ENCODE measurements at regions not wholly inside any gene's neighbourhood (a gene's known extent, or its start where the extent isn't known, plus 50 kb on each side); places are given as distances from the start of the nearest gene placed in this dataset.

- Histone ChIP-seq H3K4me1 (ENCODE audit: control insufficient read depth in 1 of 2, insufficient read depth in 2 of 2, low read depth in 1 of 2, low read length in 1 of 2) (peaks cover 0 to 5% of the 10 kb centered on the region in 2 experiments; a peak in 2 of 4 replicates), H3K27me3 (ENCODE audit: insufficient read depth) (no peaks in the 10 kb centered on the region), H3K27ac (ENCODE audit: low read depth in 2 of 2, low read length in 1 of 2) (no peak overlapping the region), H2AFZ (ENCODE audit: low read depth) (no peak overlapping the region), H3K9me3 (no peaks in the 10 kb centered on the region), H4K20me1 (ENCODE audit: insufficient read depth) (no peaks in the 10 kb centered on the region), H3K79me2 (ENCODE audit: insufficient read depth) (no peaks in the 10 kb centered on the region), H3K36me3 (replicated peaks in 1 of 2; ENCODE audit: control insufficient read depth in 1 of 2, insufficient read depth in 2 of 2, low read length in 1 of 2) (no peaks in the 10 kb centered on the region), H3K9ac (no peak overlapping the region), H3K4me2 (no peak overlapping the region), H3F3A (replicated peaks; ENCODE audit: insufficient read depth) (no peaks in the 10 kb centered on the region), H3K9me2 (no peaks in the 10 kb centered on the region), H3K4me3 (ENCODE audit: low read depth in 2 of 2, low read length in 1 of 2) (no peak overlapping the region)
- no peak for DNase-seq
- ChIA-PET CTCF (interaction anchor here (0.6 kb wide), 1 partner anchor 1547 kb away, joined by 3 read pairs; no protein-coding TSS in a partner anchor), POLR2A (interaction anchor here (0.6 kb wide), 1 partner anchor 147 kb away, joined by 3 read pairs; no protein-coding TSS in a partner anchor)
- TF ChIP-seq IRF3 (IDR thresholded peaks at IDR 0.05; ENCODE audit: low read depth, low read length) (no peak), MXI1 (IDR thresholded peaks at IDR 0.05; ENCODE audit: low read depth, low read length) (no peak), FOXJ3 (CRISPR knock-in tag; IDR thresholded peaks at IDR 0.05) (no peak), JUND (IDR thresholded peaks at IDR 0.05) (no peak), USF1 (IDR thresholded peaks at IDR 0.05; ENCODE audit: borderline replicate concordance, low read depth) (no peak), REST (IDR thresholded peaks at IDR 0.05; ENCODE audit: low read depth, low read length) (no peak), RFX5 (IDR thresholded peaks at IDR 0.05; ENCODE audit: low read length) (no peak), EZH2phosphoT487 (IDR thresholded peaks at IDR 0.05; ENCODE audit: borderline replicate concordance, low read depth) (no peak), CTCF (IDR thresholded peaks at IDR 0.05) (no peak)
- 90% methylated on average over 1 of the region's 1 CpG for WGBS (ENCODE audit: low lambda C conversion rate)
Measured at GRCh38 chr3:181619897-181620296, 91.8 kb upstream of the SOX2 start.

All from SK-N-SH (cell line).